GM23338 (cell line): ENCODE measurements at regions not wholly inside any gene's neighbourhood (a gene's known extent, or its start where the extent isn't known, plus 50 kb on each side); places are given as distances from the start of the nearest gene placed in this dataset.

ENCODE experiments used
- ATAC-seq: fragments of 200-7000 bp; cut with Tn5 transposase; 3 replicates; pipeline ENCODE4 v1.9.1; 2020
- DNase-seq: peaks from one replicate; pipeline ENCODE4 v3.0.0-alpha.2; 2015; ENCODE audit warnings: low spot score
- H2AFZ ChIP-seq: fragments of 200-600 bp; sonication (generic); 2 replicates; pipeline ENCODE4 v1.8.0; 2016; ENCODE audit warnings: antibody characterized with exemption, mild to moderate bottlenecking, moderate library complexity
- H3F3A ChIP-seq: fragments of 200-600 bp; sonication (generic); replicated peaks from 2 replicates; pipeline ENCODE4 v1.8.0; 2017; ENCODE audit warnings: antibody characterized with exemption, mixed run types, low read depth
- H3K27ac ChIP-seq: fragments of 200-600 bp; sonication (generic); 2 replicates; pipeline ENCODE4 v1.6.1; 2016; ENCODE audit warnings: low read depth
- H3K27me3 ChIP-seq: fragments of 200-600 bp; sonication (generic); 2 replicates; pipeline ENCODE4 v1.8.0; 2016; ENCODE audit warnings: mild to moderate bottlenecking, mixed run types, moderate library complexity; ENCODE audit not compliant: insufficient read depth
- H3K36me3 ChIP-seq: fragments of 200-600 bp; sonication (generic); 2 replicates; pipeline ENCODE4 v1.8.0; 2016; ENCODE audit warnings: mild to moderate bottlenecking; ENCODE audit not compliant: insufficient read depth
- H3K4me1 ChIP-seq: fragments of 200-600 bp; sonication (generic); 2 replicates; pipeline ENCODE4 v1.8.0; 2016; ENCODE audit warnings: mild to moderate bottlenecking, moderate library complexity; ENCODE audit not compliant: insufficient read depth
- H3K4me2 ChIP-seq: fragments of 200-600 bp; sonication (generic); 2 replicates; pipeline ENCODE4 v1.7.1; 2017; ENCODE audit warnings: mixed run types
- H3K4me3 ChIP-seq: fragments of 200-600 bp; sonication (generic); 2 replicates; pipeline ENCODE4 v1.6.1; 2016; ENCODE audit warnings: mixed run types
- H3K79me2 ChIP-seq: fragments of 200-600 bp; sonication (generic); replicated peaks from 2 replicates; pipeline ENCODE4 v1.8.0; 2017; ENCODE audit warnings: mild to moderate bottlenecking; ENCODE audit not compliant: insufficient read depth
- H3K9me2 ChIP-seq: fragments of 200-600 bp; sonication (generic); 2 replicates; pipeline ENCODE4 v1.8.0; 2017; ENCODE audit not compliant: insufficient read depth
- H4K20me1 ChIP-seq: fragments of 200-600 bp; sonication (generic); replicated peaks from 2 replicates; pipeline ENCODE4 v1.8.0; 2017; ENCODE audit warnings: mild to moderate bottlenecking; ENCODE audit not compliant: insufficient read depth
- H3K27ac Mint-ChIP-seq: 2 replicates; pipeline ENCODE4 v1.8.0; 2020; ENCODE audit warnings: inconsistent platforms, mild to moderate bottlenecking, moderate library complexity, mixed read lengths
- H3K27me3 Mint-ChIP-seq: 3 replicates; pipeline ENCODE4 v1.8.0; 2022; ENCODE audit warnings: low read depth, mild to moderate bottlenecking, moderate library complexity, mixed read lengths, inconsistent platforms; ENCODE audit not compliant: insufficient read depth, poor library complexity
- H3K36me3 Mint-ChIP-seq: 3 replicates; pipeline ENCODE4 v1.8.0; 2021; ENCODE audit warnings: low read depth, mild to moderate bottlenecking, inconsistent platforms, moderate library complexity, mixed read lengths
- H3K4me1 Mint-ChIP-seq: 3 replicates; pipeline ENCODE4 v1.8.0; 2020; ENCODE audit warnings: mild to moderate bottlenecking, inconsistent platforms, mixed read lengths
- H3K4me3 Mint-ChIP-seq: 3 replicates; pipeline ENCODE4 v1.8.0; 2021; ENCODE audit warnings: moderate library complexity, mild to moderate bottlenecking, inconsistent platforms, mixed read lengths
- H3K9me3 Mint-ChIP-seq: 3 replicates; pipeline ENCODE4 v1.8.0; 2020; ENCODE audit warnings: moderate library complexity, mild to moderate bottlenecking, inconsistent platforms, mixed read lengths
- CREB1 ChIP-seq: fragments of 250-450 bp; sonication (Bioruptor Pico); IDR thresholded peaks from 2 replicates; pipeline ENCODE4 v1.5.0; 2020; ENCODE audit warnings: low read depth, mild to moderate bottlenecking, moderate library complexity
- POLR2AphosphoS5 ChIP-seq: IDR thresholded peaks from 2 replicates; pipeline ENCODE4 v1.6.1; 2016; ENCODE audit warnings: antibody characterized with exemption, low read depth
- ZNF114 ChIP-seq: fragments of 250-450 bp; sonication (Bioruptor Pico); IDR thresholded peaks from 2 replicates; pipeline ENCODE4 v1.5.0; 2020; ENCODE audit warnings: mild to moderate bottlenecking, moderate library complexity
- TF ChIP-seq, protein P1 (sequence below): IDR thresholded peaks from one replicate; pipeline ENCODE4 v1.6.1; 2018; ENCODE audit warnings: antibody characterized with exemption; ENCODE audit not compliant: unreplicated experiment
- TF ChIP-seq, protein P2 (sequence below): fragments of 250-450 bp; sonication (Bioruptor Pico); IDR thresholded peaks from 2 replicates; pipeline ENCODE4 v1.5.0; 2020; ENCODE audit warnings: mild to moderate bottlenecking, moderate library complexity

DNA sequence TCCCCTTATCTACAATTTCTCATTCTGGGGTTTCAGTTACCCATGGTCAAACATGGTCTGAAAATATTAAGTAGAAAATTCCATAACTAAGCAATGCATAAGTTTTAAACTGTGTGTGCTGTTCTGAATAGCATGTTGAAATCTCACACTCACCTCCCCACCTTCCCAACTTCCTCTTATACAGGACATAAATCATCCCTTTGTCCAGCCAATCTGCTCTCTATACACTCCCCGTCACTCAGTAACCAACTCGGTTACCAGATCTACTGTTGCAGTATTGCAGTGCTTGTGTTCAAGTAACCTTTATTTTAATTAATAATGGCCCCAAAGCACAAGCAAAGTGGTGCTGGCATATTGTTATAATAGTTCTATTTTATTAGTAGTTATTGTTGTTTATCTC, 420.5 kb downstream of the GXYLT1 start:
- no peak overlapping the region for H3K4me2 ChIP-seq
- no peaks in the 10 kb centered on the region for H4K20me1 ChIP-seq
- DNase-seq (no peak), ATAC-seq (no peak)
- Mint-ChIP-seq H3K27ac (no peak overlapping the region), H3K4me1 (peaks cover 13% of the 10 kb centered on the region), H3K9me3 (no peaks in the 10 kb centered on the region), H3K36me3 (no peaks in the 10 kb centered on the region), H3K27me3 (no peaks in the 10 kb centered on the region), H3K4me3 (no peak overlapping the region)
- H3K27me3 ChIP-seq, result no peaks in the 10 kb centered on the region
- TF ChIP-seq, protein P1, sequence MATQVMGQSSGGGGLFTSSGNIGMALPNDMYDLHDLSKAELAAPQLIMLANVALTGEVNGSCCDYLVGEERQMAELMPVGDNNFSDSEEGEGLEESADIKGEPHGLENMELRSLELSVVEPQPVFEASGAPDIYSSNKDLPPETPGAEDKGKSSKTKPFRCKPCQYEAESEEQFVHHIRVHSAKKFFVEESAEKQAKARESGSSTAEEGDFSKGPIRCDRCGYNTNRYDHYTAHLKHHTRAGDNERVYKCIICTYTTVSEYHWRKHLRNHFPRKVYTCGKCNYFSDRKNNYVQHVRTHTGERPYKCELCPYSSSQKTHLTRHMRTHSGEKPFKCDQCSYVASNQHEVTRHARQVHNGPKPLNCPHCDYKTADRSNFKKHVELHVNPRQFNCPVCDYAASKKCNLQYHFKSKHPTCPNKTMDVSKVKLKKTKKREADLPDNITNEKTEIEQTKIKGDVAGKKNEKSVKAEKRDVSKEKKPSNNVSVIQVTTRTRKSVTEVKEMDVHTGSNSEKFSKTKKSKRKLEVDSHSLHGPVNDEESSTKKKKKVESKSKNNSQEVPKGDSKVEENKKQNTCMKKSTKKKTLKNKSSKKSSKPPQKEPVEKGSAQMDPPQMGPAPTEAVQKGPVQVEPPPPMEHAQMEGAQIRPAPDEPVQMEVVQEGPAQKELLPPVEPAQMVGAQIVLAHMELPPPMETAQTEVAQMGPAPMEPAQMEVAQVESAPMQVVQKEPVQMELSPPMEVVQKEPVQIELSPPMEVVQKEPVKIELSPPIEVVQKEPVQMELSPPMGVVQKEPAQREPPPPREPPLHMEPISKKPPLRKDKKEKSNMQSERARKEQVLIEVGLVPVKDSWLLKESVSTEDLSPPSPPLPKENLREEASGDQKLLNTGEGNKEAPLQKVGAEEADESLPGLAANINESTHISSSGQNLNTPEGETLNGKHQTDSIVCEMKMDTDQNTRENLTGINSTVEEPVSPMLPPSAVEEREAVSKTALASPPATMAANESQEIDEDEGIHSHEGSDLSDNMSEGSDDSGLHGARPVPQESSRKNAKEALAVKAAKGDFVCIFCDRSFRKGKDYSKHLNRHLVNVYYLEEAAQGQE, result no peak
- TF ChIP-seq, protein P2, sequence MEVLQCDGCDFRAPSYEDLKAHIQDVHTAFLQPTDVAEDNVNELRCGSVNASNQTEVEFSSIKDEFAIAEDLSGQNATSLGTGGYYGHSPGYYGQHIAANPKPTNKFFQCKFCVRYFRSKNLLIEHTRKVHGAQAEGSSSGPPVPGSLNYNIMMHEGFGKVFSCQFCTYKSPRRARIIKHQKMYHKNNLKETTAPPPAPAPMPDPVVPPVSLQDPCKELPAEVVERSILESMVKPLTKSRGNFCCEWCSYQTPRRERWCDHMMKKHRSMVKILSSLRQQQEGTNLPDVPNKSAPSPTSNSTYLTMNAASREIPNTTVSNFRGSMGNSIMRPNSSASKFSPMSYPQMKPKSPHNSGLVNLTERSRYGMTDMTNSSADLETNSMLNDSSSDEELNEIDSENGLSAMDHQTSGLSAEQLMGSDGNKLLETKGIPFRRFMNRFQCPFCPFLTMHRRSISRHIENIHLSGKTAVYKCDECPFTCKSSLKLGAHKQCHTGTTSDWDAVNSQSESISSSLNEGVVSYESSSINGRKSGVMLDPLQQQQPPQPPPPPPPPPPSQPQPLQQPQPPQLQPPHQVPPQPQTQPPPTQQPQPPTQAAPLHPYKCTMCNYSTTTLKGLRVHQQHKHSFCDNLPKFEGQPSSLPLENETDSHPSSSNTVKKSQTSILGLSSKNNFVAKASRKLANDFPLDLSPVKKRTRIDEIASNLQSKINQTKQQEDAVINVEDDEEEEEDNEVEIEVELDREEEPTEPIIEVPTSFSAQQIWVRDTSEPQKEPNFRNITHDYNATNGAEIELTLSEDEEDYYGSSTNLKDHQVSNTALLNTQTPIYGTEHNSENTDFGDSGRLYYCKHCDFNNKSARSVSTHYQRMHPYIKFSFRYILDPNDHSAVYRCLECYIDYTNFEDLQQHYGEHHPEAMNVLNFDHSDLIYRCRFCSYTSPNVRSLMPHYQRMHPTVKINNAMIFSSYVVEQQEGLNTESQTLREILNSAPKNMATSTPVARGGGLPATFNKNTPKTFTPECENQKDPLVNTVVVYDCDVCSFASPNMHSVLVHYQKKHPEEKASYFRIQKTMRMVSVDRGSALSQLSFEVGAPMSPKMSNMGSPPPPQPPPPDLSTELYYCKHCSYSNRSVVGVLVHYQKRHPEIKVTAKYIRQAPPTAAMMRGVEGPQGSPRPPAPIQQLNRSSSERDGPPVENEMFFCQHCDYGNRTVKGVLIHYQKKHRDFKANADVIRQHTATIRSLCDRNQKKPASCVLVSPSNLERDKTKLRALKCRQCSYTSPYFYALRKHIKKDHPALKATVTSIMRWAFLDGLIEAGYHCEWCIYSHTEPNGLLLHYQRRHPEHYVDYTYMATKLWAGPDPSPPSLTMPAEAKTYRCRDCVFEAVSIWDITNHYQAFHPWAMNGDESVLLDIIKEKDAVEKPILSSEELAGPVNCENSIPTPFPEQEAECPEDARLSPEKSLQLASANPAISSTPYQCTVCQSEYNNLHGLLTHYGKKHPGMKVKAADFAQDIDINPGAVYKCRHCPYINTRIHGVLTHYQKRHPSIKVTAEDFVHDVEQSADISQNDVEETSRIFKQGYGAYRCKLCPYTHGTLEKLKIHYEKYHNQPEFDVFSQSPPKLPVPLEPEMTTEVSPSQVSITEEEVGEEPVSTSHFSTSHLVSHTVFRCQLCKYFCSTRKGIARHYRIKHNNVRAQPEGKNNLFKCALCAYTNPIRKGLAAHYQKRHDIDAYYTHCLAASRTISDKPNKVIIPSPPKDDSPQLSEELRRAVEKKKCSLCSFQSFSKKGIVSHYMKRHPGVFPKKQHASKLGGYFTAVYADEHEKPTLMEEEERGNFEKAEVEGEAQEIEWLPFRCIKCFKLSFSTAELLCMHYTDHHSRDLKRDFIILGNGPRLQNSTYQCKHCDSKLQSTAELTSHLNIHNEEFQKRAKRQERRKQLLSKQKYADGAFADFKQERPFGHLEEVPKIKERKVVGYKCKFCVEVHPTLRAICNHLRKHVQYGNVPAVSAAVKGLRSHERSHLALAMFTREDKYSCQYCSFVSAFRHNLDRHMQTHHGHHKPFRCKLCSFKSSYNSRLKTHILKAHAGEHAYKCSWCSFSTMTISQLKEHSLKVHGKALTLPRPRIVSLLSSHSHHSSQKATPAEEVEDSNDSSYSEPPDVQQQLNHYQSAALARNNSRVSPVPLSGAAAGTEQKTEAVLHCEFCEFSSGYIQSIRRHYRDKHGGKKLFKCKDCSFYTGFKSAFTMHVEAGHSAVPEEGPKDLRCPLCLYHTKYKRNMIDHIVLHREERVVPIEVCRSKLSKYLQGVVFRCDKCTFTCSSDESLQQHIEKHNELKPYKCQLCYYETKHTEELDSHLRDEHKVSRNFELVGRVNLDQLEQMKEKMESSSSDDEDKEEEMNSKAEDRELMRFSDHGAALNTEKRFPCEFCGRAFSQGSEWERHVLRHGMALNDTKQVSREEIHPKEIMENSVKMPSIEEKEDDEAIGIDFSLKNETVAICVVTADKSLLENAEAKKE, result no peak
- no peak for TF ChIP-seq CREB1 (CRISPR knock-in tag)
- TF ChIP-seq ZNF114 (CRISPR knock-in tag), result no peak
- TF ChIP-seq POLR2AphosphoS5, result no peak
- H3K4me3 ChIP-seq, result no peak overlapping the region
- no peaks in the 10 kb centered on the region for H3K36me3 ChIP-seq
- no peak overlapping the region for H3K27ac ChIP-seq
- H3K79me2 ChIP-seq, result no peaks in the 10 kb centered on the region
- peaks cover 14% of the 10 kb centered on the region for H3K4me1 ChIP-seq
- H2AFZ ChIP-seq, result no peak overlapping the region
- H3K9me2 ChIP-seq, result 0 out of 2 replicates have a peak, but pooled peaks cover 3% of the 10 kb centered on the region
- no peaks in the 10 kb centered on the region for H3F3A ChIP-seq
